HCT116 (cell line): ENCODE measurements at regions not wholly inside any gene's neighbourhood (a gene's known extent, or its start where the extent isn't known, plus 50 kb on each side); places are given as distances from the start of the nearest gene placed in this dataset.

Experiments
- ATAC-seq: fragments of 200-7000 bp; cut with Tn5 transposase; 2 replicates; pipeline ENCODE4 v1.9.1; 2020; ENCODE audit warnings: mild to moderate bottlenecking, moderate library complexity
- BruUV-seq: library from RNA; stranded (reverse); fragments of 400-500 nt; replicated peaks from 2 replicates; lab custom pipeline; 2021; lab: Mats Ljungman, UMichigan
- CTCF ChIA-PET: fragments of 300-600 bp; sonication (Branson Sonifier 250); formaldehyde crosslinking; loops from one replicate; lab custom pipeline; 2021; ENCODE audit warnings: antibody characterized with exemption; lab: Charles Lee
- POLR2A ChIA-PET: fragments of 300-600, 350-600 bp; sonication (Branson Sonifier 250); formaldehyde crosslinking; loops from one replicate; lab custom pipeline; 2021; ENCODE audit warnings: antibody characterized with exemption; lab: Charles Lee
- RAD21 ChIA-PET, 2 experiments: fragments of 300-600 bp; sonication (Branson Sonifier 250); formaldehyde crosslinking; loops; one replicate each; lab custom pipeline; 2023; ENCODE audit warnings: low total read pairs in 2 of 2; ENCODE audit not compliant: uncharacterized antibody in 2 of 2, unreplicated experiment in 2 of 2, low non-redundant PET in 1 of 2; lab: Charles Lee
- DNase-seq: peaks from one replicate; pipeline ENCODE4 v3.0.0-alpha.2; 2010; ENCODE audit warnings: low read depth, low spot score
- H2AFZ ChIP-seq: fragments of 200-600 bp; shearing (Covaris generic), sonication (generic); 2 replicates; pipeline ENCODE4 v1.6.1; 2017; ENCODE audit warnings: low read depth, mixed run types, mixed read lengths, antibody characterized with exemption, low read length; ENCODE audit not compliant: poor library complexity, severe bottlenecking
- H3K27ac ChIP-seq: 2 replicates; pipeline ENCODE4 v1.5.1; 2012; ENCODE audit warnings: low read depth, low read length
- H3K27me3 ChIP-seq: fragments of 200-600 bp; sonication (generic); 2 replicates; pipeline ENCODE4 v1.6.1; 2016; ENCODE audit warnings: mixed run types, low read length, mixed read lengths; ENCODE audit not compliant: insufficient read depth
- H3K36me3 ChIP-seq, 2 experiments: fragments of 200-500 bp in 1 of 2; fragments of 200-600 bp in 1 of 2; sonication (Bioruptor generic) in 1 of 2; sonication (generic) in 1 of 2; 2 replicates each; pipeline versions ENCODE4 v1.5.1 to v1.6.1; 2014 to 2016; ENCODE audit warnings: low read length in 2 of 2, inconsistent platforms in 1 of 2, mixed read lengths in 1 of 2, mixed run types in 1 of 2; ENCODE audit not compliant: insufficient read depth in 2 of 2, control insufficient read depth in 1 of 2
- H3K4me1 ChIP-seq, 2 experiments: fragments of 200-600 bp in 1 of 2; sonication (generic) in 1 of 2; 2 replicates each; pipeline versions ENCODE4 v1.5.1 to v1.6.1; 2012 to 2017; ENCODE audit warnings: low read length in 2 of 2, inconsistent platforms in 1 of 2, mild to moderate bottlenecking in 1 of 2, mixed read lengths in 1 of 2, mixed run types in 1 of 2, moderate library complexity in 1 of 2; ENCODE audit not compliant: insufficient read depth in 2 of 2, control insufficient read depth in 1 of 2
- H3K4me2 ChIP-seq: fragments of 200-600 bp; sonication (generic); 2 replicates; pipeline ENCODE4 v1.6.1; 2017; ENCODE audit warnings: mixed run types, low read length, mixed read lengths
- H3K4me3 ChIP-seq, 2 experiments: fragments of 200-600 bp in 1 of 2; sonication (generic) in 1 of 2; replicated peaks in 1 of 2; 2 replicates each; pipeline ENCODE4 v1.5.1; 2011 to 2016; ENCODE audit warnings: low read length in 2 of 2, control low read depth in 1 of 2, low read depth in 1 of 2, mild to moderate bottlenecking in 1 of 2, mixed read lengths in 1 of 2, mixed run types in 1 of 2
- H3K79me2 ChIP-seq: fragments of 200-600 bp; sonication (generic); 2 replicates; pipeline ENCODE4 v1.6.1; 2017; ENCODE audit warnings: mild to moderate bottlenecking, mixed run types, low read length, moderate library complexity, mixed read lengths; ENCODE audit not compliant: insufficient read depth
- H3K9ac ChIP-seq: fragments of 200-600 bp; sonication (generic); 2 replicates; pipeline ENCODE4 v1.6.1; 2016; ENCODE audit warnings: low read length, mixed read lengths
- H3K9me2 ChIP-seq: fragments of 200-600 bp; sonication (generic), shearing (Covaris generic); 2 replicates; pipeline ENCODE4 v1.6.1; 2017; ENCODE audit warnings: mixed run types, mild to moderate bottlenecking, moderate library complexity; ENCODE audit not compliant: insufficient read depth
- H3K9me3 ChIP-seq, 2 experiments: fragments of 200-500 bp in 1 of 2; fragments of 200-600 bp in 1 of 2; sonication (Bioruptor generic) in 1 of 2; sonication (generic) in 1 of 2; 2 replicates each; pipeline ENCODE4 v1.6.1; 2014 to 2017; ENCODE audit warnings: low read length in 2 of 2, mixed read lengths in 2 of 2, inconsistent platforms in 1 of 2, low read depth in 1 of 2, mild to moderate bottlenecking in 1 of 2, mixed run types in 1 of 2, moderate library complexity in 1 of 2; ENCODE audit not compliant: control insufficient read depth in 1 of 2, insufficient read depth in 1 of 2
- H4K20me1 ChIP-seq: fragments of 200-600 bp; sonication (generic), shearing (Covaris generic); 2 replicates; pipeline ENCODE4 v1.6.1; 2017; ENCODE audit warnings: mixed run types, mild to moderate bottlenecking, moderate library complexity; ENCODE audit not compliant: insufficient read depth
- ATF3 ChIP-seq: IDR thresholded peaks from 2 replicates; pipeline ENCODE4 v1.6.1; 2012
- EZH2 ChIP-seq: fragments of 200-600 bp; sonication (generic); IDR thresholded peaks from 2 replicates; pipeline ENCODE4 v1.6.1; 2017; ENCODE audit warnings: antibody characterized with exemption, mixed run types
- REST ChIP-seq: IDR thresholded peaks from 2 replicates; pipeline ENCODE4 v1.6.1; 2012; ENCODE audit warnings: low read depth
- intact Hi-C: fragments of 100-400 bp; cut with micrococcal nuclease; formaldehyde crosslinking; loops from 2 replicates; pipeline ENCODE4 v1.10.0; 2022

- CTCF ChIA-PET: no interaction called here
Observed at GRCh38 chr3:181881749-181882148, 170.0 kb downstream of the SOX2 start.

More at GRCh38 chr3:181881749-181882148, 170.0 kb downstream of the SOX2 start:
- Histone ChIP-seq H3K27ac (no peak overlapping the region), H3K79me2 (no peaks in the 10 kb centered on the region), H3K4me2 (no peak overlapping the region), H3K9me2 (no peaks in the 10 kb centered on the region), H3K9me3 (no peaks in the 10 kb centered on the region), H3K4me3 (no peak overlapping the region), H4K20me1 (no peaks in the 10 kb centered on the region), H3K9ac (no peak overlapping the region), H2AFZ (no peak overlapping the region), H3K27me3 (no peaks in the 10 kb centered on the region), H3K4me1 (no peaks in the 10 kb centered on the region), H3K36me3 (no peaks in the 10 kb centered on the region)
- ChIA-PET POLR2A (no interaction called here), RAD21 (no interaction called here)
- intact Hi-C loops: no loop called here
- no peak for ATAC-seq
- TF ChIP-seq ATF3: no peak
- TF ChIP-seq REST: no peak
- no peak for TF ChIP-seq EZH2
- BruUV-seq: no TSS peak
- no peak for DNase-seq
